IMR-90 (cell line): ENCODE measurements at regions not wholly inside any gene's neighbourhood (a gene's known extent, or its start where the extent isn't known, plus 50 kb on each side); places are given as distances from the start of the nearest gene placed in this dataset.

ENCODE experiments used
- ATAC-seq: fragments of 200-7000 bp; cut with Tn5 transposase; 2 replicates; pipeline ENCODE4 v1.9.1; 2020; ENCODE audit warnings: low read depth, mild to moderate bottlenecking, moderate library complexity
- BruUV-seq: library from RNA; stranded (reverse); fragments of 400-500 nt; replicated peaks from 2 replicates; lab custom pipeline; 2021; lab: Mats Ljungman, UMichigan
- CTCF ChIA-PET: fragments of 300-600 bp; formaldehyde crosslinking; extraction: SDS; loops from one replicate; lab custom pipeline; 2021; ENCODE audit warnings: antibody characterized with exemption; lab: Yijun Ruan, JAX
- POLR2A ChIA-PET: fragments of 300-600 bp; sonication (Branson Sonifier 250); formaldehyde crosslinking; loops from one replicate; lab custom pipeline; 2022; ENCODE audit warnings: antibody characterized with exemption; ENCODE audit not compliant: unreplicated experiment; lab: Charles Lee
- DNase-seq: peaks from one replicate; pipeline ENCODE4 v3.0.0; 2013
- H2AFZ ChIP-seq: replicated peaks from 2 replicates; pipeline ENCODE3; 2013; ENCODE audit warnings: low read length, mild to moderate bottlenecking; ENCODE audit not compliant: poor library complexity
- H2AK5ac ChIP-seq: 2 replicates; pipeline ENCODE4 v1.6.1; 2013; ENCODE audit warnings: low read depth, low read length, inconsistent platforms
- H2AK9ac ChIP-seq: replicated peaks from 2 replicates; pipeline ENCODE3; 2013; ENCODE audit warnings: mild to moderate bottlenecking, low read depth, low read length, moderate library complexity; ENCODE audit not compliant: poor library complexity
- H2BK120ac ChIP-seq: 2 replicates; pipeline ENCODE4 v1.6.1; 2013; ENCODE audit warnings: low read depth, low read length, inconsistent platforms
- H2BK15ac ChIP-seq: 3 replicates; pipeline ENCODE4 v1.6.1; 2013; ENCODE audit warnings: low read depth, low read length, inconsistent platforms
- H2BK20ac ChIP-seq: 2 replicates; pipeline ENCODE4 v1.6.1; 2013; ENCODE audit warnings: low read depth, mild to moderate bottlenecking, inconsistent platforms, low read length, moderate library complexity
- H2BK5ac ChIP-seq: 2 replicates; pipeline ENCODE4 v1.6.1; 2013; ENCODE audit warnings: mild to moderate bottlenecking, low read depth, low read length, inconsistent platforms; ENCODE audit not compliant: poor library complexity, severe bottlenecking
- H3K14ac ChIP-seq: replicated peaks from 2 replicates; pipeline ENCODE4 v1.6.1; 2013; ENCODE audit warnings: low read depth, low read length, inconsistent platforms
- H3K18ac ChIP-seq: 2 replicates; pipeline ENCODE4 v1.6.1; 2013; ENCODE audit warnings: low read depth, low read length, control low read depth
- H3K23ac ChIP-seq: 2 replicates; pipeline ENCODE4 v1.6.1; 2013; ENCODE audit warnings: low read depth, low read length, inconsistent platforms
- H3K27ac ChIP-seq: 2 replicates; pipeline ENCODE4 v1.5.1; 2013; ENCODE audit warnings: mild to moderate bottlenecking, control low read depth, low read length; ENCODE audit not compliant: insufficient read depth
- H3K27me3 ChIP-seq: 2 replicates; pipeline ENCODE4 v1.6.1; 2013; ENCODE audit warnings: low read length; ENCODE audit not compliant: control insufficient read depth, insufficient read depth
- H3K36me3 ChIP-seq: 2 replicates; pipeline ENCODE4 v1.6.1; 2013; ENCODE audit warnings: low read length, mixed read lengths; ENCODE audit not compliant: control insufficient read depth, insufficient read depth
- H3K4ac ChIP-seq: 2 replicates; pipeline ENCODE4 v1.6.1; 2013; ENCODE audit warnings: low read depth, low read length, inconsistent platforms
- H3K4me1 ChIP-seq: 2 replicates; pipeline ENCODE4 v1.6.1; 2013; ENCODE audit warnings: low read length, mixed read lengths; ENCODE audit not compliant: control insufficient read depth, insufficient read depth
- H3K4me2 ChIP-seq: 2 replicates; pipeline ENCODE4 v1.6.1; 2013; ENCODE audit warnings: low read depth, mild to moderate bottlenecking, control low read depth, low read length, moderate library complexity
- H3K4me3 ChIP-seq: 2 replicates; pipeline ENCODE4 v1.5.1; 2013; ENCODE audit warnings: low read depth, mild to moderate bottlenecking, control low read depth, low read length, moderate library complexity; ENCODE audit not compliant: insufficient read depth
- H3K56ac ChIP-seq: 2 replicates; pipeline ENCODE4 v1.6.1; 2013; ENCODE audit warnings: low read length, inconsistent platforms; ENCODE audit not compliant: insufficient read depth; ENCODE audit errors: extremely low read depth
- H3K79me1 ChIP-seq, 2 experiments: 2 replicates each; pipeline ENCODE4 v1.6.1; 2013; ENCODE audit warnings: low read length in 2 of 2, inconsistent platforms in 1 of 2, low read depth in 1 of 2
- H3K9ac ChIP-seq: 2 replicates; pipeline ENCODE4 v1.6.1; 2013; ENCODE audit warnings: low read depth, low read length, control low read depth
- H3K9me1 ChIP-seq: 2 replicates; pipeline ENCODE4 v1.6.1; 2013; ENCODE audit warnings: low read length, inconsistent platforms; ENCODE audit not compliant: insufficient read depth
- H3K9me3 ChIP-seq: 2 replicates; pipeline ENCODE4 v1.6.1; 2013; ENCODE audit warnings: low read length; ENCODE audit not compliant: control insufficient read depth, insufficient read depth
- H4K20me1 ChIP-seq: 2 replicates; pipeline ENCODE4 v1.6.1; 2013; ENCODE audit warnings: low read length, inconsistent platforms; ENCODE audit not compliant: insufficient read depth
- H4K5ac ChIP-seq: 2 replicates; pipeline ENCODE4 v1.6.1; 2013; ENCODE audit warnings: mild to moderate bottlenecking, low read depth, low read length, control low read depth
- H4K8ac ChIP-seq, 2 experiments: 2 replicates each; pipeline ENCODE4 v1.6.1; 2013; ENCODE audit warnings: low read depth in 2 of 2, low read length in 2 of 2, control low read depth in 1 of 2, inconsistent platforms in 1 of 2
- H4K91ac ChIP-seq: 2 replicates; pipeline ENCODE4 v1.6.1; 2013; ENCODE audit warnings: low read depth, low read length, inconsistent platforms; ENCODE audit not compliant: insufficient read depth
- BHLHE40 ChIP-seq: fragments of 150-350 bp; IDR thresholded peaks from 2 replicates; pipeline ENCODE4 v1.6.1; 2016; ENCODE audit warnings: mild to moderate bottlenecking, low read depth, low read length
- CEBPB ChIP-seq: IDR thresholded peaks from 2 replicates; pipeline ENCODE4 v1.6.1; 2012; ENCODE audit warnings: low read depth, low read length, improper control_type of control experiment
- CHD1 ChIP-seq: IDR thresholded peaks from 2 replicates; pipeline ENCODE4 v1.6.1; 2012; ENCODE audit warnings: low read depth, low read length, improper control_type of control experiment
- CTCF ChIP-seq: conservative IDR thresholded peaks from 2 replicates; pipeline ENCODE4 v1.5.1; 2012; ENCODE audit warnings: mild to moderate bottlenecking, low read depth, low read length, improper control_type of control experiment
- FOS ChIP-seq: fragments of 150-350 bp; IDR thresholded peaks from 2 replicates; pipeline ENCODE4 v1.6.1; 2016; ENCODE audit warnings: low read depth, low read length
- MAFK ChIP-seq: IDR thresholded peaks from 2 replicates; pipeline ENCODE4 v1.6.1; 2012; ENCODE audit warnings: low read depth, low read length, improper control_type of control experiment
- MAZ ChIP-seq: IDR thresholded peaks from 2 replicates; pipeline ENCODE4 v1.6.1; 2012; ENCODE audit warnings: low read depth, mild to moderate bottlenecking, low read length, improper control_type of control experiment, moderate library complexity, borderline replicate concordance
- MXI1 ChIP-seq: IDR thresholded peaks from 2 replicates; pipeline ENCODE4 v1.6.1; 2012; ENCODE audit warnings: low read depth, mild to moderate bottlenecking, low read length, moderate library complexity, borderline replicate concordance
- NFE2L2 ChIP-seq: fragments of 150-350 bp; IDR thresholded peaks from 2 replicates; pipeline ENCODE4 v1.6.1; 2016; ENCODE audit warnings: low read depth, mild to moderate bottlenecking, low read length
- POLR2A ChIP-seq: IDR thresholded peaks from 2 replicates; pipeline ENCODE4 v1.6.1; 2012; ENCODE audit warnings: mild to moderate bottlenecking, low read depth, low read length
- RAD21 ChIP-seq: IDR thresholded peaks from 2 replicates; pipeline ENCODE4 v1.6.1; 2012; ENCODE audit warnings: low read length, improper control_type of control experiment
- RCOR1 ChIP-seq: IDR thresholded peaks from 2 replicates; pipeline ENCODE4 v1.6.1; 2012; ENCODE audit warnings: mild to moderate bottlenecking, low read length, improper control_type of control experiment; ENCODE audit not compliant: insufficient replicate concordance
- RFX5 ChIP-seq: IDR thresholded peaks from 2 replicates; pipeline ENCODE4 v1.8.0; 2012; ENCODE audit warnings: low read depth, mild to moderate bottlenecking, low read length, moderate library complexity
- SMC3 ChIP-seq: fragments of 150-350 bp; IDR thresholded peaks from 2 replicates; pipeline ENCODE4 v1.6.1; 2016; ENCODE audit warnings: low read depth, mild to moderate bottlenecking, antibody characterized with exemption, low read length, moderate library complexity
- USF2 ChIP-seq: fragments of 150-350 bp; IDR thresholded peaks from 2 replicates; pipeline ENCODE4 v1.6.1; 2017; ENCODE audit warnings: mild to moderate bottlenecking, antibody characterized with exemption, low read length, low read depth
- WGBS, 2 experiments: methylation state at CpG; one replicate each; pipeline versions ENCODE4 v1.1.5 to v1.1.7; 2013; ENCODE audit warnings: missing lambda C conversion rate in 2 of 2; ENCODE audit not compliant: insufficient read length in 1 of 2; ENCODE audit errors: extremely low coverage in 2 of 2; 5-methylcytosine and 5-hydroxymethylcytosine counted together
- dilution Hi-C: fragments of 300-500 bp; cut with HindIII; formaldehyde crosslinking; loops from one replicate; pipeline ENCODE4 v1.14.3; 2018; ENCODE audit warnings: low sequenced_read_pairs; ENCODE audit not compliant: unreplicated experiment
- in situ Hi-C: fragments of 300-500 bp; cut with MboI; formaldehyde crosslinking; loops from 3 replicates; pipeline ENCODE4 v1.14.3; 2019; ENCODE audit warnings: low sequenced_read_pairs, inconsistent platforms, mixed read lengths
- intact Hi-C: fragments of 100-400 bp; cut with micrococcal nuclease; formaldehyde crosslinking; loops from 2 replicates; pipeline ENCODE4 v1.10.0; 2022
- TF ChIP-seq, protein P1 (sequence below): fragments of 150-350 bp; IDR thresholded peaks from 2 replicates; pipeline ENCODE4 v1.6.1; 2016; ENCODE audit warnings: low read depth, mild to moderate bottlenecking, low read length, moderate library complexity, borderline replicate concordance

DNA sequence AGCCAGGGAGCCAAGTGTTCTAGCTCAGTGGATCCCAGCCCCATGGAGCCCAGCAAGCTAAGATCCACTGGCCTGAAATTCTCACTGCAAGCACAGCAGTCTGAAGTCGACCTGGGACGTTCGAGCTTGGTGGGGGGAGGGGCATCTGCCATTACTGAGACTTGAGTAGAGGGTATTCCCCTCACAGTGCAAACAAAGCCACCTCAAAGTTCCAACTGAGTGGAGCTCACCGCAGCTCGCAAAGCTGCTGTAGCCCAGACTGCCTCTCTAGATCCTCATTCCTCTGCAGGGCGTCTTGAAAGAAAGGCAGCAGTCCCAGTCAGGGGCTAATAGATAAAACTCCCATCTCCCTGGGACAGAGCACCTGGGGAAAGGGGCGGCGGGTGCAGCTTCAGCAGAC lies 226.3 kb downstream of the ZIC3 start:
- H3K9me1 ChIP-seq: no peaks in the 10 kb centered on the region
- H3K56ac ChIP-seq: no peak overlapping the region
- no peak overlapping the region for H4K5ac ChIP-seq
- H2BK120ac ChIP-seq: no peak overlapping the region
- H4K91ac ChIP-seq: no peak overlapping the region
- H2AK5ac ChIP-seq: no peak overlapping the region
- in situ Hi-C loops: no loop called here
- no peaks in the 10 kb centered on the region for H3K9me3 ChIP-seq
- TF ChIP-seq CTCF (no peak), CEBPB (no peak), FOS (no peak), BHLHE40 (no peak), RCOR1 (no peak), MXI1 (no peak), NFE2L2 (no peak), MAZ (no peak), RAD21 (no peak), CHD1 (no peak), MAFK (no peak), POLR2A (no peak), SMC3 (no peak), RFX5 (no peak), USF2 (no peak)
- TF ChIP-seq, protein P1, sequence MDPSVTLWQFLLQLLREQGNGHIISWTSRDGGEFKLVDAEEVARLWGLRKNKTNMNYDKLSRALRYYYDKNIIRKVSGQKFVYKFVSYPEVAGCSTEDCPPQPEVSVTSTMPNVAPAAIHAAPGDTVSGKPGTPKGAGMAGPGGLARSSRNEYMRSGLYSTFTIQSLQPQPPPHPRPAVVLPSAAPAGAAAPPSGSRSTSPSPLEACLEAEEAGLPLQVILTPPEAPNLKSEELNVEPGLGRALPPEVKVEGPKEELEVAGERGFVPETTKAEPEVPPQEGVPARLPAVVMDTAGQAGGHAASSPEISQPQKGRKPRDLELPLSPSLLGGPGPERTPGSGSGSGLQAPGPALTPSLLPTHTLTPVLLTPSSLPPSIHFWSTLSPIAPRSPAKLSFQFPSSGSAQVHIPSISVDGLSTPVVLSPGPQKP: no peak
- intact Hi-C loops: no loop called here
- no peak overlapping the region for H2AFZ ChIP-seq
- no peak overlapping the region for H3K4ac ChIP-seq
- ATAC-seq: no peak
- no peak overlapping the region for H2BK5ac ChIP-seq
- no peak overlapping the region for H2AK9ac ChIP-seq
- no peaks in the 10 kb centered on the region for H4K20me1 ChIP-seq
- ChIA-PET CTCF (no interaction called here), POLR2A (no interaction called here)
- H3K4me3 ChIP-seq: no peak overlapping the region
- 100% methylated on average over 1 of the region's 8 CpGs; no CpG with 5 or more reads in 1 of the 2 experiments for WGBS, 2 experiments
- no peak overlapping the region for H3K18ac ChIP-seq
- H3K79me1 ChIP-seq: no peaks in the 10 kb centered on the region
- H2BK20ac ChIP-seq: no peak overlapping the region
- H3K4me1 ChIP-seq: no peaks in the 10 kb centered on the region
- H3K27me3 ChIP-seq: no peaks in the 10 kb centered on the region
- no peak overlapping the region for H4K8ac ChIP-seq
- no peak for DNase-seq
- dilution Hi-C loops: no loop called here
- no TSS peak for BruUV-seq
- no peaks in the 10 kb centered on the region for H3K36me3 ChIP-seq
- H3K14ac ChIP-seq: no peak overlapping the region
- H3K27ac ChIP-seq: no peak overlapping the region
- H3K4me2 ChIP-seq: no peak overlapping the region
- H3K9ac ChIP-seq: no peak overlapping the region
- H3K23ac ChIP-seq: no peak overlapping the region
- no peak overlapping the region for H2BK15ac ChIP-seq
